HG02642 (cell line): ENCODE measurements at regions not wholly inside any gene's neighbourhood (a gene's known extent, or its start where the extent isn't known, plus 50 kb on each side); places are given as distances from the start of the nearest gene placed in this dataset.

Experiments
- ATAC-seq: cut with Tn5 transposase; IDR thresholded peaks from one replicate; pipeline ENCODE4 v1.9.1; 2021; ENCODE audit warnings: mild to moderate bottlenecking; ENCODE audit not compliant: unreplicated experiment, poor library complexity

DNA sequence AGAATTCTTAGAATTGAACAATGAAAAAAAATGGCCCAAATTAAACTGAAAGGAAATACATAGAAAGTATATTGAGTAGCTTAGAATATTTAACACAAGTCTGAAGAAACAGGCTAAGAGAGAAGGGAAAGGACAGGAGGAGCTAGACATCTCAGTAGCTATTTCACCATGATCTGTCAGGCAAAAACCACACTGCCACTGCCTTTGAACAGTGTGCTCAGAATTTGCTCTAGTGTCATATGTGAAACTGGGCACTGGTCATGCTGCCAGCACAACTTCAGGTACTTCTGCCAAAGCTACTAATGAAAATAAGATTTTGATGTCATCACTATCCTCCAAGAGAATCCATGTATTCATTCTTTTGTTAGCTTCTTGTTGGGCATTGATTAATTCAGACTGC is 1280.8 kb upstream of the PCDH20 start:
- no peak for ATAC-seq

DNA sequence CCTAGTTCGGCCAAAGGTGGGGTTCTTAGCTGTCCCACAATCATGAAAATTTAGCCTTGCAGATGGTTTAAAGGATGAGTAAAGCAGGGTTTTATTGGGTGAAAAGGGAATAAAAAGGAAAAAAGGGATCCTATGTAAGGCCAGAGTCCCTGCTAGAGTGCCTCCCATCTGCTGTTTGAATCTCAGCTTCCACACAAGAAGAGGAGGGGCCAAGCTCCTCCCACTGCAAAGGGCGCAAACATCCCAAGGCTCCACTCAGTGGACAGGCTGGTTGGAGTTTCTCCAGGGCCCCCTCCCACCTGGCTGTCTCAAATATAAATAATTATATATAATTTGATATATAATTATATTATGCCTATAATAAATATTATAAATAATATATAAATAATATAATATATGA is 1272.1 kb upstream of the PCDH20 start:
- no peak for ATAC-seq

DNA sequence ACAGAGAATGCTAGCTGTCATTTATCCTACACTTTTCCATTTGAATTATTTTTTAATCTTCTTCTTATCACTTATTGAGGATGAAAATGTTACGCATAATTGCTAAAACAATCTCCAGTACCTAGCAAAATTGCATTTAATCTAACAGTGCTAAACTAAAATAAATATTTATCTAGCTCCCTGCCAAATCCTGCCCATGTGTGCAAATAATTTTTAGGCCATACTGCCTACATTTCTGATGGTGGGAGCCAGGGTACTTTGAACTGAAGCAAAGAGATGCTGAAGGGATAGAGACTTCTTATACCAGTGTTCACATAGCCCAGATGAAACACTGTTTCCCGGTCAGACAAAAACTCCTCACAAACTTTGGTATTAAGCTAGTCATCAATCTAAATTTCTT is 1268.7 kb upstream of the PCDH20 start:
- ATAC-seq = no peak

DNA sequence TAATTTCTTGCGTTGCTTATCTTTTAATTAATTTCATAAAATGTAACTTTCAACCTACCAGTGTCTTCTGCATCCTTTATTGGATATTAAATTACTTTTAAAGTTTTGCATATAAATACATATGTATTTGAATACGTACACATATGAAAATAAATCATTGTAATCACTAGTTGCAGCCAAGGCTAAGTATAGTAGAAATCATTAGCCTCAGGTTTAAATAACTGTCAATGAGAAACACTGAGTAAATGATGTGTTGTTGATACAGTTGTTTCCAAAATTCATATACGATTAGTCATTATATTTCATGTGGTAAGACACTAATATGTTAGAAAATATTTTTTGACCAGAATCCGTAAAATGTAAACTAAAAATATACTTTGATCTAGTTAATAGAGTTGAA is 1267.1 kb upstream of the PCDH20 start:
- ATAC-seq = no peak

DNA sequence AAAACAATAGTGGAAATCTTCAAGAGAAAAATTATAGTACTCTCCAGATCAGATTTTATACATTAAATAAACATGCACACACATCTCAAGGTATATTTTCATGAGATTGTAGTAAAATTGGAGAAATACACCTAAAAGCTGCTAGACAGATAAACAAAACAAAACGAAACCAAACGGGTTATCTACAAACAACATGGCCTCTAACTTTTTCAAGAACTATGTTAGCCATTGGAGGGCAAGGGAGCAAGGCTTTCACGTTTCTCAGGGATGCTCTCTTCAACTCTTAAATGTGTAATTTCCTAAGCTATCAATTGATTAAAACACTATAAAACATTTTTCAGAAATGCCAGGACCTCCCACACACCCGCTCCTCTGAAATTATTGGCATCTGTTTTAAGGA is 1262.4 kb upstream of the PCDH20 start:
- no peak for ATAC-seq

- no peak for ATAC-seq
Observed at GRCh38 chr13:62663767-62664166, 1248.1 kb upstream of the PCDH20 start.

DNA sequence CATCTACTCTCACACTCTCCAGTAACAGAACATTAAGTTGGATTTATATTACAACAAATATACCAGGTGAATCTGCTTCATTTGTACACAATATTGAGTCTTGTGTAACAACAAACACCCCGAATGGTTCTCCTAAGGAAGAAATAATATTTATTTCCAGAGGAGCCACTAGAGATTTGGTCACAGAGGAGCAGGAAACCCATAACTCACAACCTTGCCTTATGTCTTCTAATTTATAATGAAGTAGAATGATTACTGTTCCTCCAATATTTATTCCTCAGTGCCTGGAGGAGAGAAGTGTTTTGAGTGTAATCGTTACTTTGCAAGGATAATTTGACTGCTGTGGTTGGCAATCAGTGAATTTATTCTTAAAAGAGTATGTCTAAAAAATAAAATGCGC is 1243.7 kb upstream of the PCDH20 start:
- ATAC-seq = no peak

- ATAC-seq = no peak
Observed at GRCh38 chr13:62653371-62653770, 1237.7 kb upstream of the PCDH20 start.

- peak; percentile 82 for ATAC-seq
Observed at GRCh38 chr13:62643799-62644524, 1228.3 kb upstream of the PCDH20 start.

GRCh38 chr13:62643007-62643483 is 1227.4 kb upstream of the PCDH20 start:
- ATAC-seq = peak; percentile 45

GRCh38 chr13:62635161-62635560 is 1219.5 kb upstream of the PCDH20 start:
- ATAC-seq = no peak

DNA sequence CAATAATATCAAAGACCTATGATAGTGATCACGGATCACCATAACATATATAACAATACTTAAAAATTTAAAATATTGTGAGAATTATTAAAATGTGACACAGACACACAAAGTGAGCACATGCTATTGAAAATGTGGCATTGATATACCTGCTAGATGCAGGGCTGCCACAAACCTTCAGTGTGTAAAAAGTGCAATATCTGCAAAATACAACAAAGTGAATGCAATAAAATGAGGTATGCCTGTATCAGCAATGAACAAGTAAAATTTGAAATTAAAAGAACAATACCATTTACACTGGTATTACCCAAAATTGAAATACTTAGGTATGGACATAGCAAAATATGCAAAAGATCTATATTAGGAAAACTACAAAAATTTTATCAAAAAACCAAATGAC is 1217.8 kb upstream of the PCDH20 start:
- ATAC-seq = no peak

DNA sequence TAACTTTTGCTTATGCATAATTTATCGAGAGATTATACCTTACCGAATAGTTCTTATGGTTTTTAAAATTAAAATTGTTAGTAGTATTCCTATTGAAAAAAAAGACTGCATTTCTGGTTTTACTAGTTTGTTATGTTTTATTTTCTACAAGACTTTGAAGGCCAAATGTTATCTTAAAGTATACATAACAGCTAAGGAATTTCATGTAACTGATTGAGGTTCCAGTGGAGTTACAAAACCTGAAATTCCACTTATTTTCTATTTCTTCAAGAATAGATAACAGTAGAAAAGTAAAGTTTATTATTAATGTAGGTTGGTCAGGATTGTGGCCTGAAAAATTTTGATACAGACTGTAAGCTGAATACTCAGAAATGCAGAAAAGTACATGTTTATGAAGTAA is 1216.0 kb upstream of the PCDH20 start:
- no peak for ATAC-seq

- no peak for ATAC-seq
Observed at GRCh38 chr13:62631124-62631523, 1215.5 kb upstream of the PCDH20 start.

GRCh38 chr13:62629618-62630017 is 1214.0 kb upstream of the PCDH20 start:
- ATAC-seq = no peak

DNA sequence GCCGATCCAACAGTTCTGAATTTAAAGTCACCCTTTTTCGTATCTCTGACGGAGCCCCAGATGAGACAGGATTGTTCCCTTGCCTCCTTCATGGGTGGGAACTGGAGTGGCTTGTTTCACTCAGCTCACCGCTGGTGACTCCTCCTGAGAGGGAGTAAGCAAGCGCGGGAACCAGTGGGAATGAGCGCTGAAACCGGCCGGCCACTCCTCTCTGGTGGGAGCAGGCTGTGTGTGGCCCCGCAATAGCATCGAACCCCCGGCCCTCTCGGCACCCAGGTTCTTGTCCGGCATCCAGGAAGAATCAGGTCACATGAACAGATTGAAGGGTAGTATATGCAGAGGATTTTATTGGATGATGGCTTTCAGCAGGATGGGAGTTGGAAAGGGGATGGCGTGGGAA is 1211.6 kb upstream of the PCDH20 start:
- ATAC-seq = no peak

- no peak for ATAC-seq
Observed at GRCh38 chr13:62626771-62627170, 1211.1 kb upstream of the PCDH20 start.

- no peak for ATAC-seq
Observed at GRCh38 chr13:62625214-62625881, 1209.7 kb upstream of the PCDH20 start.

DNA sequence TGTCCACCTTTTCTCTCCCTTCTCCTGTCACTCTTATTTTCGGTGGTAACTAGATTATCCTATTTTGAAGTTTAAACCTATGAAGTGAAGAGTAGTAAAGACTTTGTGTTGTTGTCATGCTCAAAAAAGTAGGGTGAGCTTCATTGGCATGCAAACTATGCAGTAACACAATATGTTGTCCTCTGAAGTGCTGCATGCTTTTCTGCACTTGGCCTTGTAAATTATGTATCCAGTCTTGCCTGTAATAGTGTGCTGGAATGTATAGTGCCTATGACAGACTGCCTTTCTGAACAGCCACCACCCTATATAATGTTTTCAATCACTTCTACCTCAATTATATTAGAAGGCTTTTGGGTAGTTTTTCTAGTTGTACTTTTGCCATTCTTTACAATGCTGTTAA is 1198.2 kb upstream of the PCDH20 start:
- ATAC-seq = no peak

- no peak for ATAC-seq
Observed at GRCh38 chr13:62611343-62611742, 1195.7 kb upstream of the PCDH20 start.

DNA sequence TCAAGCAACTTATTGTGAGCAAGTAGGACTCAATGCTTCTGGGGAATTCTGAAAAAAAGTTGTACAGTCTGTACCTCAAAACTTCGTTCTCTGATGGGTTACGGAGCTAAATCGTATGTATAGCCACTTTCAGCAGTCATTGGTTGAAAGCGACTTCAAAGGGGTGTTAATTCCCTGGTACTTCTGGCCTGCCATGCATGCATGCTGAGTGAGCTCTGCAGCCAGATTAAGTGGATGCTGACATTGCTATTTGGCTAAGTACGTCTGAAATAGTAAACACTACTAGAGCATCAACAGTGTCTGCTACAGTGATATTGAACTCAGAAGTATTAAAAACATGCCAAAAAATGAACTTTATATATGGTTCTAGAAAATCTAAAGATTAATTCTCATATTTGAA is 1183.1 kb upstream of the PCDH20 start:
- ATAC-seq = no peak

GRCh38 chr13:62595976-62596375 is 1180.3 kb upstream of the PCDH20 start:
- ATAC-seq = no peak
